ENCODE measurements at regions not wholly inside any gene's neighbourhood (a gene's known extent, or its start where the extent isn't known, plus 50 kb on each side); places are given as distances from the start of the nearest gene placed in this dataset.

DNA sequence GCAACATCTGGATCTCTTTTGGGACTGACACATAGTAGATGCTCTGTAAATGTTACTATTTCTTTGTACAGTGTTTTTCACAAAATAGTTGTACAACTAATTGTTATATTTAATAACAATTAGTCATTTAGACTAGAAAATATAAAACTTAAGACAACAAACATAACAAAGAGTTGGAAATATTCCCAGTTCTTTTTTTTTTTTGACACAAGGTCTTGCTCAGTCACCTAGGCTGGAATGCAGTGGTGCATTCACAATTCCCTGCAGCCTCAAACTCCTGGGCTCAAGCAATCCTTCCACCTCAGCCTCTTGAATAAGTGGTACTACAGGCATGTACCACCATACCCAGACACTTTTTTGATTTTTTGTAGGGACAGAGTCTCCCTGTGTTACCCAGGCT is 105.8 kb downstream of the UTRN start:
- Histone ChIP-seq H3K36me3 (ENCODE audit: control insufficient read depth, low read length) (no peaks in the 10 kb centered on the region), H3K79me2 (ENCODE audit: control insufficient read depth, low read length) (no peaks in the 10 kb centered on the region), H3F3A (ENCODE audit: control insufficient read depth, insufficient read depth) (no peaks in the 10 kb centered on the region), H4K20me1 (ENCODE audit: control insufficient read depth, insufficient read depth, low read depth, low read length) (no peaks in the 10 kb centered on the region), H3K9me3 (ENCODE audit: control insufficient read depth, insufficient read depth, low read length) (no peaks in the 10 kb centered on the region), H3K9me2 (replicated peaks; ENCODE audit: control insufficient read depth, low read length) (no peaks in the 10 kb centered on the region), H3K4me1 (ENCODE audit: control insufficient read depth, low read length) (no peaks in the 10 kb centered on the region), H3K27ac (ENCODE audit: low read depth, low read length) (no peak overlapping the region), H3K4me3 (ENCODE audit: low read length) (no peak overlapping the region), H3K4me2 (ENCODE audit: low read length) (no peak overlapping the region), H3K27me3 (ENCODE audit: control insufficient read depth, low read length) (no peaks in the 10 kb centered on the region)
- TF ChIP-seq, protein P1, sequence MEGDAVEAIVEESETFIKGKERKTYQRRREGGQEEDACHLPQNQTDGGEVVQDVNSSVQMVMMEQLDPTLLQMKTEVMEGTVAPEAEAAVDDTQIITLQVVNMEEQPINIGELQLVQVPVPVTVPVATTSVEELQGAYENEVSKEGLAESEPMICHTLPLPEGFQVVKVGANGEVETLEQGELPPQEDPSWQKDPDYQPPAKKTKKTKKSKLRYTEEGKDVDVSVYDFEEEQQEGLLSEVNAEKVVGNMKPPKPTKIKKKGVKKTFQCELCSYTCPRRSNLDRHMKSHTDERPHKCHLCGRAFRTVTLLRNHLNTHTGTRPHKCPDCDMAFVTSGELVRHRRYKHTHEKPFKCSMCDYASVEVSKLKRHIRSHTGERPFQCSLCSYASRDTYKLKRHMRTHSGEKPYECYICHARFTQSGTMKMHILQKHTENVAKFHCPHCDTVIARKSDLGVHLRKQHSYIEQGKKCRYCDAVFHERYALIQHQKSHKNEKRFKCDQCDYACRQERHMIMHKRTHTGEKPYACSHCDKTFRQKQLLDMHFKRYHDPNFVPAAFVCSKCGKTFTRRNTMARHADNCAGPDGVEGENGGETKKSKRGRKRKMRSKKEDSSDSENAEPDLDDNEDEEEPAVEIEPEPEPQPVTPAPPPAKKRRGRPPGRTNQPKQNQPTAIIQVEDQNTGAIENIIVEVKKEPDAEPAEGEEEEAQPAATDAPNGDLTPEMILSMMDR (IDR thresholded peaks at IDR 0.05; ENCODE audit: low read depth, low read length, poor library complexity, severe bottlenecking) = no peak
- no peak for TF ChIP-seq EZH2phosphoT487 (IDR thresholded peaks at IDR 0.05; ENCODE audit: borderline replicate concordance, low read length)

DNA sequence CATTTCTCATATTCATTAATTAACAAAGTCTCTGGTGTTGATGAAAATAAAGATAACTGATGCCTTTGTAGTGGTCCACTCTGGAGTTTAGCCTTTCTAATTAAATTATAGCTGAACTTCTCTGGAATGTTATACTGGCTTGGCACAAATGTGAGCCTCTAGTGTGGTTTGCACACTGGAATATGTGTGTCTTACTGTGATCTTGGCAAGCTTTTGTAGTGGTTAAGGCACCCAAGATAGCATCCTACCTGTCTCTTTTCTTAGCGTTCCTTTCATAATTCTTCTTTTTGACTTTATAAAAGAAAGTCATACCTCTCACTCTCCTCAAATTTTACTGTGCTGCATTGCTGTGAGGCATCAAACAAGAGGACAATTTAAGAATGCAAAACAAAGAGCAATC is 107.4 kb downstream of the UTRN start:
- Histone ChIP-seq H3F3A (ENCODE audit: control insufficient read depth, insufficient read depth) (no peaks in the 10 kb centered on the region), H3K36me3 (ENCODE audit: control insufficient read depth, low read length) (no peaks in the 10 kb centered on the region), H3K4me3 (ENCODE audit: low read length) (no peak overlapping the region), H3K4me1 (ENCODE audit: control insufficient read depth, low read length) (no peaks in the 10 kb centered on the region), H3K9me2 (replicated peaks; ENCODE audit: control insufficient read depth, low read length) (no peaks in the 10 kb centered on the region), H3K27me3 (ENCODE audit: control insufficient read depth, low read length) (no peaks in the 10 kb centered on the region), H3K9me3 (ENCODE audit: control insufficient read depth, insufficient read depth, low read length) (no peaks in the 10 kb centered on the region), H3K79me2 (ENCODE audit: control insufficient read depth, low read length) (no peaks in the 10 kb centered on the region), H4K20me1 (ENCODE audit: control insufficient read depth, insufficient read depth, low read depth, low read length) (no peaks in the 10 kb centered on the region), H3K27ac (ENCODE audit: low read depth, low read length) (no peak overlapping the region), H3K4me2 (ENCODE audit: low read length) (no peak overlapping the region)
- TF ChIP-seq EZH2phosphoT487 (IDR thresholded peaks at IDR 0.05; ENCODE audit: borderline replicate concordance, low read length) = no peak
- TF ChIP-seq, protein P1 (IDR thresholded peaks at IDR 0.05; ENCODE audit: low read depth, low read length, poor library complexity, severe bottlenecking) = no peak

DNA sequence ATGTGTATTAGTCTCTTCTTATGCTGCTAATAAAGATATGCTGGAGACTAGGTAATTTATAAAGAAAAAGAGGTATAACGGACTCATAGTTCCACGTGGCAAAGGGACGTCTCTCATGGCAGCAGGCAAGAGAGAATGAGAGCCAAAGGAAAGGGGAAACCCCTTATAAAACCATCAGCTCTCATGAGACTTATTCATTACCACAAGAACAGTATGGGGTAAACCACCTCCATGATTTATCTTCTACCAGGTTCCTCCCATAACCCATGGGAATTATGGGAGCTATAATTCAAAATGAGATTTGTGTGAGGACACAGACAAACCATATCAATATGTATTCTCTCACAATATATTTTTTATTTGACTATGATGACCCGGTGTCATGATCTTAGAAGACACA is 109.1 kb downstream of the UTRN start:
- Histone ChIP-seq H3K9me3 (ENCODE audit: control insufficient read depth, insufficient read depth, low read length) (no peaks in the 10 kb centered on the region), H3K9me2 (replicated peaks; ENCODE audit: control insufficient read depth, low read length) (no peaks in the 10 kb centered on the region), H3K79me2 (ENCODE audit: control insufficient read depth, low read length) (no peaks in the 10 kb centered on the region), H4K20me1 (ENCODE audit: control insufficient read depth, insufficient read depth, low read depth, low read length) (no peaks in the 10 kb centered on the region), H3K27ac (ENCODE audit: low read depth, low read length) (no peak overlapping the region), H3K4me2 (ENCODE audit: low read length) (no peak overlapping the region), H3K36me3 (ENCODE audit: control insufficient read depth, low read length) (no peaks in the 10 kb centered on the region), H3F3A (ENCODE audit: control insufficient read depth, insufficient read depth) (no peaks in the 10 kb centered on the region), H3K27me3 (ENCODE audit: control insufficient read depth, low read length) (no peaks in the 10 kb centered on the region), H3K4me1 (ENCODE audit: control insufficient read depth, low read length) (no peaks in the 10 kb centered on the region), H3K4me3 (ENCODE audit: low read length) (no peak overlapping the region)
- TF ChIP-seq EZH2phosphoT487 (IDR thresholded peaks at IDR 0.05; ENCODE audit: borderline replicate concordance, low read length) = no peak
- TF ChIP-seq, protein P1 (IDR thresholded peaks at IDR 0.05; ENCODE audit: low read depth, low read length, poor library complexity, severe bottlenecking) = no peak

DNA sequence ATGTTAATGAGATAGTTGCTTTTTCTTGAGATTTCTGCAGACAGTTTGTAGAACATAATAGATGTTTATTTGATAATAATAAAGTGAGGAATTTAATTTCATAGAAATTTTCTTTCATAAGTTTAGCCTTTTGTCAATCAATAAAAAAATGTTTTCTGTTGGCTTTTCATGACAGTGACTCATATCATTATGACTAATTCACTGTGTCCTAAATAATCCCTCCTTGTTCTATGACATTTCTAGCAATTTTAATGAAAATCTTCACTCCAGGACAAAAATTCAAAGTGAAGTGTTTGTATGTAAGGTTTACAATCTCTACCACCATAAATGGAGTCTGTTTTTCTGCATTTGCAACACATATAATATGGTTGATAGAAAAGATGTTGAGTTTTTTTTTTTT is 109.9 kb downstream of the UTRN start:
- Histone ChIP-seq H3K4me3 (ENCODE audit: low read length) (no peak overlapping the region), H3K4me2 (ENCODE audit: low read length) (no peak overlapping the region), H3K36me3 (ENCODE audit: control insufficient read depth, low read length) (no peaks in the 10 kb centered on the region), H3K9me3 (ENCODE audit: control insufficient read depth, insufficient read depth, low read length) (no peaks in the 10 kb centered on the region), H3K4me1 (ENCODE audit: control insufficient read depth, low read length) (no peaks in the 10 kb centered on the region), H3F3A (ENCODE audit: control insufficient read depth, insufficient read depth) (no peaks in the 10 kb centered on the region), H4K20me1 (ENCODE audit: control insufficient read depth, insufficient read depth, low read depth, low read length) (no peaks in the 10 kb centered on the region), H3K27ac (ENCODE audit: low read depth, low read length) (no peak overlapping the region), H3K79me2 (ENCODE audit: control insufficient read depth, low read length) (no peaks in the 10 kb centered on the region), H3K9me2 (replicated peaks; ENCODE audit: control insufficient read depth, low read length) (no peaks in the 10 kb centered on the region), H3K27me3 (ENCODE audit: control insufficient read depth, low read length) (no peaks in the 10 kb centered on the region)
- no peak for TF ChIP-seq EZH2phosphoT487 (IDR thresholded peaks at IDR 0.05; ENCODE audit: borderline replicate concordance, low read length)
- TF ChIP-seq, protein P1 (IDR thresholded peaks at IDR 0.05; ENCODE audit: low read depth, low read length, poor library complexity, severe bottlenecking) = no peak
